Heart left ventricle (tissue), 13 donors: ENCODE measurements at regions not wholly inside any gene's neighbourhood (a gene's known extent, or its start where the extent isn't known, plus 50 kb on each side); places are given as distances from the start of the nearest gene placed in this dataset.

Experiments
- POLR2A ChIP-seq, 2 donors: fragments of 450-650 bp; IDR thresholded peaks; one replicate each; pipeline ENCODE4 v1.6.1; 2017; ENCODE audit warnings: antibody characterized with exemption in 2 of 2, mild to moderate bottlenecking in 2 of 2, moderate library complexity in 2 of 2
- TF ChIP-seq, protein P1 (sequence below), 12 donors: fragments of 200-600 bp; sonication (generic) in 4 of 12; IDR thresholded peaks; one replicate each; pipeline versions ENCODE4 v1.5.0 to v1.8.0; 2018 to 2022; ENCODE audit warnings: antibody characterized with exemption in 12 of 12, mild to moderate bottlenecking in 5 of 12
- donor health status: ischemic (EF 13 %, LVEDD 7.1; RV severe dilation, severe dysfunction).
- donor health status: DM: no; HTN: yes; CAD: no.
- donor health status: DM: no; HTN: no; CAD: no.
- donor health status: ischemic (EF 25% LVEDD 6.9; RV normal size, moderate dysfunction).
- donor health status: ischemic (EF 25% LVEDD 5.7; RV mildly dilated, moderate dysfunction).
- donor health status: ischemic (EF 35%, LVEDD 5.7; RV mildly dilated, moderate dysfunction).
- donor health status: nonischemic (EF 11% LVEDD 7.7; RV severe dilation, severe dysfunction).
- donor health status: DM: yes; HTN: yes; CAD: no.
- donor health status: PGD.
- donor health status: ischemic (EF 29% LVEDD 5.4; RV normal size, mild dysfunction).
- donor health status: nonischemic (EF 23%, LVEDD 6.1; RV moderate dilation, normal function).

DNA sequence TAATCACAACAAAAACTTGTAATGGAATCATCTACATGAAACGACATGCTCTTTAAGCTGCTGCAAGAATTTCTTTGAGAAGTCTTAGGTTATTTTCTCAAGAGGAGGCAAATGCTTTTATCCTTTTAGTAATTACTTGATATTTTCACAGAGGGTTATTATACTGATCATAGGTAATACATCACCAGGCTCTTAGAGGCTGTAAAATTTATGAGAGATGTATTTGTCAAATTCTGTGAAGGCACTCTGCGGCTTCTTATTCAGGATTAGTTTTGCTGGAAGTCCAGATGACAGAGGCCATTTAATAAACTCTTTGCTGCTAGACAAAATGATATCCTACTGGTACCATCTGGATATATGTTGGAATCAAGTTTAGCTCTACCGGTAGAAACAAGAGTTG is 624.3 kb upstream of the BRINP3 start:
- TF ChIP-seq, protein P1, sequence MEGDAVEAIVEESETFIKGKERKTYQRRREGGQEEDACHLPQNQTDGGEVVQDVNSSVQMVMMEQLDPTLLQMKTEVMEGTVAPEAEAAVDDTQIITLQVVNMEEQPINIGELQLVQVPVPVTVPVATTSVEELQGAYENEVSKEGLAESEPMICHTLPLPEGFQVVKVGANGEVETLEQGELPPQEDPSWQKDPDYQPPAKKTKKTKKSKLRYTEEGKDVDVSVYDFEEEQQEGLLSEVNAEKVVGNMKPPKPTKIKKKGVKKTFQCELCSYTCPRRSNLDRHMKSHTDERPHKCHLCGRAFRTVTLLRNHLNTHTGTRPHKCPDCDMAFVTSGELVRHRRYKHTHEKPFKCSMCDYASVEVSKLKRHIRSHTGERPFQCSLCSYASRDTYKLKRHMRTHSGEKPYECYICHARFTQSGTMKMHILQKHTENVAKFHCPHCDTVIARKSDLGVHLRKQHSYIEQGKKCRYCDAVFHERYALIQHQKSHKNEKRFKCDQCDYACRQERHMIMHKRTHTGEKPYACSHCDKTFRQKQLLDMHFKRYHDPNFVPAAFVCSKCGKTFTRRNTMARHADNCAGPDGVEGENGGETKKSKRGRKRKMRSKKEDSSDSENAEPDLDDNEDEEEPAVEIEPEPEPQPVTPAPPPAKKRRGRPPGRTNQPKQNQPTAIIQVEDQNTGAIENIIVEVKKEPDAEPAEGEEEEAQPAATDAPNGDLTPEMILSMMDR (IDR thresholded peaks at IDR 0.05), result no peak
- no peak for TF ChIP-seq POLR2A (IDR thresholded peaks at IDR 0.05)
